Choroid plexus epithelial cell (primary cell): ENCODE measurements at regions not wholly inside any gene's neighbourhood (a gene's known extent, or its start where the extent isn't known, plus 50 kb on each side); places are given as distances from the start of the nearest gene placed in this dataset.

Experiments
- DNase-seq: peaks from one replicate; pipeline ENCODE4 v3.0.0-alpha.2; 2010; ENCODE audit warnings: low read depth
- H3K4me3 ChIP-seq: 2 replicates; pipeline ENCODE4 v1.5.1; 2011; ENCODE audit warnings: low read depth, mild to moderate bottlenecking, control low read depth, low read length, moderate library complexity
- CTCF ChIP-seq: conservative IDR thresholded peaks from 2 replicates; pipeline ENCODE4 v1.5.1; 2011; ENCODE audit warnings: low read depth, mild to moderate bottlenecking, control low read depth, inconsistent platforms, low read length, moderate library complexity

DNA sequence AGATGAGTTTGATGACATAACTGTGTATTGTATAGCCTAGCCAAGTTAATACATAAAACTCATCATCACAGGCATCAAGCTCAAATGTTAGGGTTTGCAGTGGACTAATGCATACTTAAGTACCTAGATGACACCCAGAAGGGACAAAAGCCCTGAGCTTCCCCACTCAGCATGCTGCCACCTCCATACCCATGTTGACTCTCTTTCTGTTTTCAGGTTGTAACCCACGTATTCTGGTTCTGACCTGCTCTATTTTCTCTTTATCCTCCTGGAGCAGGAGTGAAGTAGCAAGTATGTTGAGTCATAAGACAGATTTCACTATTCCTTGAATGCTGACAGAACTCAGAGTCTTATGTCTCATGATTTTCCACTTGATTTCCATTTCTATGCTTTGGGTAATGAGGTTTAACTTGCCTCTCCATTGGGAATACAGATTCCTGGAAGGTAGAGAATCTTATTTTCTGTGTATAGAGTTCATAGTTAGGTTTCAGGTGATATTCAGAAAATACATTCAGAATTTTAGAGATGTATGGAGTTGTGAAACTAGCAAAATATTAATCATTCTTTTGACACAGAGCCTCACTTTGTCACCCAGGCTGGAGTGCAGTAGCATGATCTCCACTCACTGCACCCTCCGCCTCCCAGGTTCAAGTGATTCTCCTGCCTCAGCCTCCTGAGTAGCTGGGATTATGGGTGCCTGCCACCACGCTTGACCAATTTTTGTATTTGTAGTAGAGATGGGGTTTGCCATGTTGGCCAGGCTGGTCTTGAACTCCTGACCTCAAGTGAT, 122.5 kb upstream of the KCNJ15 start:
- DNase-seq, result no peak
- no peak overlapping the region for H3K4me3 ChIP-seq
- TF ChIP-seq CTCF, result no peak

GRCh38 chr21:38136201-38136600, 120.6 kb upstream of the KCNJ15 start:
- no peak for TF ChIP-seq CTCF
- DNase-seq, result peak; percentile 39

DNA sequence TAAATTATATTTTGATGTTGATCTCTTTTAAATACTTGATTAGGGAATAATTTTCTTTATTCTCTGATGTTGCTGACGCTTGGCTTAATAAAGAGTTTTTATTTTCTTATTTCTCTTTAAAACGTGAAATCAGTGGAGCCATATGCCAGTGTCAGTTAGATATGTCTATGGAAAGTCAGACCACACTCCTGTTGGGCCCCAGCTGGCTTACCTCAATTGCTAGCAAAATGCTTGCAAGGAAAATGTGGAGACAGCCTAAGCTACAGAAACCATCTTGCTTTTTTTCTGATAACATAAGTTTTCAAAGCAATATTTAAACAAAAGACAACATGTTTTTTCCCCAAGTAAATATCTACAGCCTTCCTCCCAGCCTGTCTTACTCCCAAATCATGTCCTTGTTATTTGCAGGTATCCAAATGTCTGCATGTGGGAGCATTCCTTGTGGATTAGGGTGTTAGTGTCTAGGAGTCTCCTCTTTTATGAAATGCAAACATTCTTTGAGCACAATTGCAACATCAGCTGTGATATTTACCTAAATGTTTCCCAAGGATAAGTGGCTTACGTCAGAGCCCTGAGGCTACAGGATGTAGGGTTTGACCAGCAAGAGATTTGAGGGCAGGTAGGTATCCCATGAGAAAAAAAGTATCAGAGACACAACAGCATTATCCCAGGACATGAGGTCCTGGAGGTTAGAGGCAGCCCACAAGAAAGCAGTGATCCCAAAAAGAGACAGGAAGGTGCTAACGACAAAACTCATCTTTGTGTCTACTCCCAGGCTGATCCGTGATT, 117.2 kb upstream of the KCNJ15 start:
- H3K4me3 ChIP-seq, result no peak overlapping the region
- DNase-seq, result peak; percentile 78
- no peak for TF ChIP-seq CTCF

More at GRCh38 chr21:38136201-38136600, 120.6 kb upstream of the KCNJ15 start:
- no peak overlapping the region for H3K4me3 ChIP-seq

GRCh38 chr21:38140207-38140903, 116.4 kb upstream of the KCNJ15 start:
- no peak overlapping the region for H3K4me3 ChIP-seq
- peak; percentile 59 for DNase-seq
- no peak for TF ChIP-seq CTCF

GRCh38 chr21:38142224-38142623, 114.6 kb upstream of the KCNJ15 start:
- no peak for DNase-seq
- no peak for TF ChIP-seq CTCF

GRCh38 chr21:38144193-38144592, 112.6 kb upstream of the KCNJ15 start:
- DNase-seq, result no peak
- no peak overlapping the region for H3K4me3 ChIP-seq

More at GRCh38 chr21:38142224-38142623, 114.6 kb upstream of the KCNJ15 start:
- no peak overlapping the region for H3K4me3 ChIP-seq

More at GRCh38 chr21:38144193-38144592, 112.6 kb upstream of the KCNJ15 start:
- TF ChIP-seq CTCF, result no peak
